ENCODE measurements at regions not wholly inside any gene's neighbourhood (a gene's known extent, or its start where the extent isn't known, plus 50 kb on each side); places are given as distances from the start of the nearest gene placed in this dataset.

DNA sequence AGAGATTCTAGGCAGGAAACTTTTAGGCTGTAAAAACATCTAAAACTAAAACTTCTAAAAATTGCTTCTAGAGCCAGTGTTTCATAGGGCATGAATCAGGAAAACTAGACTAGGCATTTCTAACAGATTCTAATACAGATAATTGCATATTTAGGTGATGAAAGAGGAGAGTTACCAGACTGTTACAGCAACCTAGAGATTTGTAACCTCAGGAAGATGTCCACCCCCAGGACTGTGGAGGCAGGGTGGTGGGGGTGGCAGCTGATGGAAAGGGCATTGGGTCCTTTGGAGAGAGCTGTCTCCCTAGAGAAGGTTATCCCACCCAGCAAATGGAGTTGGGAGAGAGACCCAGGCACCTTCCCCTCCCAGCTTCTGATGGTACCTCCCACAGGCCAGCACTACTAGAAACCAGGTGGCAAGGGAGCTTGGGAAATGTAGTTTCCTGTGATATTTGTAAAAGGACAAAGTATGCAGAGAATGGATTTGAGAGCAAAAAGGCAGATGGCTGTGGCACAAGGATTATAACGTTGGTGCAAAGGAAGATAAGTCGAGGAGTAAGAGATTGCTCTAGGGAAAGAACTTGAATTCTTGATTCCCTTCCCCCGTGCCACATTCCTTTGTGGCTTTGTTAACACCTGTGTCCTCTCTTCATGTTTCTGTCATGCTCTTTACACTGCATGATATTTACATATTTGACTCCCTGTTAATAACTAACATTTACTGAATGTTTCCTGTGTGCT lies 75.6 kb upstream of the MGAT5 start:
- DNase-seq = no peak
- peaks cover 66% of the 10 kb centered on the region for H3K4me1 Mint-ChIP-seq
- no peak overlapping the region for H3K4me3 Mint-ChIP-seq
- H3K9me3 Mint-ChIP-seq = no peaks in the 10 kb centered on the region
- peaks cover 23% of the 10 kb centered on the region for H3K36me3 Mint-ChIP-seq
- H3K27ac Mint-ChIP-seq = peak overlapping the region; percentile 53
- no peaks in the 10 kb centered on the region for H3K27me3 Mint-ChIP-seq

DNA sequence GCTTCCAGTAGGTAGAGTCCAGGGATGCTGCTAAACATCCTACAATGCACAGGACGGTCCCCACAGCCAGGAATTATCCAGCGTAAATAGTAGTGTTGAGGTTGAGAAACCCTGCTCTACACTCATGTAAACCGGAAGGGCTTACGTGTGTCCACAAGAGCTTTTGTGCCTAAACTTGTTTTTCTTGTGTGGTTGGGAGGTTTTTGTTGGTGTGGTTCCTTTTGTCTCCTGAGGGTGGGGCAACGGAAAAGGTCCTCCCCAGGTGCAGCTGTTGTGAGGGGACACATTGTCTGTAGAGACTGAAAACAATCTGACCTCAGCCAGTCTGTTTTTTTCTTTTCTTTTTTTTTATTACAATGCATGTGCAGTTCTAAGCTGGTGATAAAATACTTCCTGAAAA lies 72.7 kb upstream of the MGAT5 start:
- H3K27me3 Mint-ChIP-seq = no peaks in the 10 kb centered on the region
- H3K27ac Mint-ChIP-seq = peak overlapping the region; percentile 87
- no peaks in the 10 kb centered on the region for H3K9me3 Mint-ChIP-seq
- H3K36me3 Mint-ChIP-seq = peaks cover 26% of the 10 kb centered on the region
- peaks cover 61% of the 10 kb centered on the region for H3K4me1 Mint-ChIP-seq
- H3K4me3 Mint-ChIP-seq = no peak overlapping the region
- DNase-seq = peak; percentile 15

DNA sequence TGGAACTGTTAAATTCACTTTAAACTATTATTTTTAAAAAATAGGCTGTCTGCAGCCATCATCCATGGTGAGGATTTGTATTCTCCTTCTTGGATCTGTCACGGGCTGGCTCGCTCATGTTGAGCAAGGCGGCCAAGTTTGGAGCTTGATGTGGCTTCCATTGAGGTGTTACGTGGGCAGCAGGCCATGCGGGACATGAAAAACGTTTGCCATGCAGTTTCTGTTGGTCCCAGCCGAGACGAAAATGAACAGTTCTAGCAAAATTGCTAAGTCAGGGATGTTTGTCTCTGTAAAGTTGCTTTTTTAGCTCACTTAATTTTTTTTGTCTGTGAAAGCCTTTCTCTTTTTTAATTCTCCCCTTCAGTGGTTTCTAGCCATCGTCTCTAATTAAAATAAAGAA lies 70.2 kb upstream of the MGAT5 start:
- Mint-ChIP-seq H3K27ac (no peak overlapping the region), H3K9me3 (no peaks in the 10 kb centered on the region), H3K4me3 (no peak overlapping the region), H3K27me3 (no peaks in the 10 kb centered on the region), H3K36me3 (peaks cover 19% of the 10 kb centered on the region), H3K4me1 (peaks cover 51% of the 10 kb centered on the region)
- DNase-seq = no peak

DNA sequence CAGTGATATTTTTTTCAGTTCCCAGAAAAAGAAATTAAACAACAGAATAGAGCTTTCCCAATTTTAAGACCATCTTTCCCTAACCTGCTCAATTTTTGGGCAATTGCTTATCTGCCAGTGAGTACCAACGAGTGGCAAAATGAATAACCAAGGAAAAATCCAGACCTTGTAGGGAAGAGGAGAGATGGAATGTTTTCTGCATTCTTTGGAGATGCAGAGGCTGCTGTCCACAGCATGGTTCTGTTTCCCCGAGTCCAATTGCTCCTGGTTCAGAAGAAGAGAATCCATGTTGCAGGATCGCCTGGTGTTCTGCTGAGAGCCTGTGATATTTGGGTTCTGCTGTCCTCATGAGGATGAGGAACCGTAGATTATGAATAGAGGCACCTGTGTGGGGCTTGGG lies 68.2 kb upstream of the MGAT5 start:
- Mint-ChIP-seq H3K9me3 (no peaks in the 10 kb centered on the region), H3K27me3 (no peaks in the 10 kb centered on the region), H3K4me1 (peaks cover 49% of the 10 kb centered on the region), H3K36me3 (peaks cover 24% of the 10 kb centered on the region), H3K4me3 (no peak overlapping the region), H3K27ac (no peak overlapping the region)
- DNase-seq = no peak

DNA sequence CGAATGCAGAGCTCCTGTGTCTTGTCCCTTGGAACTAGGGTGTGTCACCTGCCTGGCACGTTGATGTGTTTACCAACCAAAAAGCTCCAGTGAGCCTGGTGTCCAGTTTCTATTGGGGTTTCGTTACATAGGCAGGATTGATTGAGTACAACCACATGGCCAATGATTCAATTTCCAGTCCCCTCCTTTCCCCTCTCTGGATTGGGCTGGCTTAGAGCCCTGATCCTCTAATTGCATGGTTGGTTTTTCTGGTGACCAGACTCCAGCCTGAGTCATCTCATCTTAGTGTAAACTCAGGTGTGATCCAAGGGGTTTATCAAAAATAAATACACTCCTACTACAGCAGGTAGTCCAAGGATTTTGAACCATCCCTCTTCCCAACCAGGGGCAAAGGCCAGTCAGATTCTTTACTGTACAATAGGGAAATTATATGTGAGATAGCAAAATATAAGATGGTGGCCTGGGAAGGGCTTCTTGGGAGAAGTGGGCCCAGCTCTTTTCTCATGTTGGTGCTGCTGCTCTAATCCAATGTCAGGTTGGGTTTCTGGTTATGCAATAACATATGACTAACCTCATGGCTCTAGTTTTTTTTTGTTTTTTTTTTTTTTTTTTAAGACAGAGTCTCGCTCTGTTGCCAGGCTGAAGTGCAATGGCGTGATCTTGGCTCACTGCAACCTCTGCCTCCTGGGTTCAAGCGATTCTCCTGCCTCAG lies 64.7 kb upstream of the MGAT5 start:
- no peaks in the 10 kb centered on the region for H3K27me3 Mint-ChIP-seq
- no peak for DNase-seq
- H3K4me3 Mint-ChIP-seq = no peak overlapping the region
- peaks cover 31% of the 10 kb centered on the region for H3K4me1 Mint-ChIP-seq
- H3K9me3 Mint-ChIP-seq = peaks cover 2% of the 10 kb centered on the region
- peaks cover 25% of the 10 kb centered on the region for H3K36me3 Mint-ChIP-seq
- no peak overlapping the region for H3K27ac Mint-ChIP-seq

DNA sequence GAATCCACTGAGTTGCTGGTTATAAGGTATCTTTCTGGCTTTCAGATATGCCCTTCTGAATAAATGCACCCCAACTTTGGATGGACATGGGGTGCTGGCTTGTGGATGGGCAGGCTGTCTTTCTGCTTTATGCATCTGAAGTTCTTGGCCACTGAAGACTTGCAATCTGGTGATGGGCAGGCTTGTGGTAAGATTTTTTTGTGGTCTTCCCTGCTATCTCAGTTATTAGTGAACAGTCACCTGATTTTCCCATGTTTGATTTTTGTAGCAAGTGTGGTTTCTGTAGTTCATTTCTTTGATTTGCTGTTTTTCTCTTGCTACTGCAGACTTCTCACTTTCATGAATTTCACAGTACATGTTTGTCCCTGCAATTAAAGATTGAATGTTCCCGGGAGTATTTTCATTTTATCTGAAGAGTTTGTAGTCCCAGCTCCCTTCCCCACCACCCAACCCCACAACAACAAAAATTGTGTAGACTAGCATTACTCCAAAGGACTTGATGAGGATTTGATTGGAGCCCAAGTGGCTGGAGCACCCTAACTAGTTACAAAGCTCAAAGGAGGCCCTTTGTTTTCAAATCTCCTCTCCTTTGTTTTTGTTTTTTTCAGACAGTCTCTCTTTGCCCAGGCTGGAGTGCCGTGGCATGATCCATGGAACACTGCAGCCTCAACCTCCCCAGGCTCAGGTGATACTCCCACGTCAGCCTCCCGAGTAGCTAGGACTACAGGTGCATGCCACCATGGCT lies 63.6 kb upstream of the MGAT5 start:
- H3K27me3 Mint-ChIP-seq = no peaks in the 10 kb centered on the region
- no peak overlapping the region for H3K4me3 Mint-ChIP-seq
- H3K36me3 Mint-ChIP-seq = peaks cover 20% of the 10 kb centered on the region
- peaks cover 2% of the 10 kb centered on the region for H3K9me3 Mint-ChIP-seq
- H3K4me1 Mint-ChIP-seq = peaks cover 32% of the 10 kb centered on the region
- DNase-seq = no peak
- H3K27ac Mint-ChIP-seq = no peak overlapping the region

DNA sequence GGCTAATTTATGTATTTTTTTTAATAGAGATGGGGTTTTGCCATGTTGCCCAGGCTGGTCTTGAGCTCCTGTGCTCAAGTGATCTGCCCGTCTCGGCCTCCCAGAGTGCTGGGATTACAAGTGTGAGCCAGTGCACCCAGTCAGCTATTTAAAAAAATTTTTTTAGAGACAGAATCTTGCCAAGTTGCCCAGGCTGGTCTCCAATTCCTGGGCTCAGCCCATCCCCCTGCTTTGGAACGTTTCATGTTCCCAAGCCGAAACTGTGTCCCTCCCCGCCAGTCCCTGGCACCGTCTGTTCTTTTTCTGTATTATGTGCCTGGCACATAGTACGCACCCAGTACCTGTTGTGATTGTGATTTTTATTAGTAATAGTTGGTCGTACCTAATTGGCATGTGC lies 63.1 kb upstream of the MGAT5 start:
- no peaks in the 10 kb centered on the region for H3K27me3 Mint-ChIP-seq
- H3K27ac Mint-ChIP-seq = no peak overlapping the region
- H3K4me3 Mint-ChIP-seq = no peak overlapping the region
- H3K4me1 Mint-ChIP-seq = peaks cover 36% of the 10 kb centered on the region
- H3K9me3 Mint-ChIP-seq = peaks cover 2% of the 10 kb centered on the region
- DNase-seq = no peak
- H3K36me3 Mint-ChIP-seq = peaks cover 20% of the 10 kb centered on the region

DNA sequence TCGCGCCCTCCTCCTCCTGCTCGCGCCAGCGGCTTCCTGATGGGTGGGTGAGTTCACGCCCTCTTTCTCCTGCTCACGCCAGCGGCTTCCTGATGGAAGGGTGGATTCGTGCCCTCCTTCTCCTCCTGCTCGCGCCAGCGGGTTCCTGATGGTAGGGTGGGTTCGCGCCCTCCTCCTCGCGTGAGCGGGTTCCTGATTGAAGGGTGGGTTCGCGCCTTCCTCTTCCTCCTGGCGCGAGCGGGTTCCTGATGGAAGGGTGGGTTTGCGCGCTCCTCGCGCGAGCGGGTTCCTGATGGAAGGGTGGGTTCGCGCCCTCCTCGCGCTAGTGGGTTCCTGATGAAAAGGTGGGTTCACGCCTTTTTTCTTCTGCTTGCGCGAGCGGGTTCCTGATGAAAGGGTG lies 62.0 kb upstream of the MGAT5 start:
- no peak overlapping the region for H3K4me3 Mint-ChIP-seq
- H3K27me3 Mint-ChIP-seq = no peaks in the 10 kb centered on the region
- H3K9me3 Mint-ChIP-seq = peaks cover 2% of the 10 kb centered on the region
- H3K36me3 Mint-ChIP-seq = peaks cover 21% of the 10 kb centered on the region
- no peak for DNase-seq
- H3K4me1 Mint-ChIP-seq = peaks cover 46% of the 10 kb centered on the region
- no peak overlapping the region for H3K27ac Mint-ChIP-seq

DNA sequence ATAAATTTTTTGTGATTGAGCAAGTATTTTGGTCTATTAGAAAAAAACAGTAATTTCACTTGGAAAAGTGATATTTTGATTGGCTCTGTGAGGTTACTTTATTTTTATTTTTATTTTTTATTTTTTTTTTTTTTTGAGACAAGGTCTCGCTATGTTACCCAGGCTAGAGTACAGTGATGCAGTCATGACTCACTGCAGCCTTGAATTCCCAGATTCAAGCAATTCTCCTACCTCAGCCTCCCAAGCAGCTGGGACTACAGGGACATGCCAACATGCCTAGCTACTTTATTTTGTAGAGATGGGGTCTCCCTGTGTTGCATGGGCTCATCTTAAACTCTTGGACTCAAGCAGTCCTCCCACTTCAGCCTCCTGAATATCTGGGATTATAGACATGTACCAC lies 60.9 kb upstream of the MGAT5 start:
- Mint-ChIP-seq H3K27ac (no peak overlapping the region), H3K4me1 (peaks cover 54% of the 10 kb centered on the region), H3K4me3 (no peak overlapping the region), H3K9me3 (peaks cover 2% of the 10 kb centered on the region), H3K27me3 (no peaks in the 10 kb centered on the region), H3K36me3 (peaks cover 27% of the 10 kb centered on the region)
- no peak for DNase-seq

DNA sequence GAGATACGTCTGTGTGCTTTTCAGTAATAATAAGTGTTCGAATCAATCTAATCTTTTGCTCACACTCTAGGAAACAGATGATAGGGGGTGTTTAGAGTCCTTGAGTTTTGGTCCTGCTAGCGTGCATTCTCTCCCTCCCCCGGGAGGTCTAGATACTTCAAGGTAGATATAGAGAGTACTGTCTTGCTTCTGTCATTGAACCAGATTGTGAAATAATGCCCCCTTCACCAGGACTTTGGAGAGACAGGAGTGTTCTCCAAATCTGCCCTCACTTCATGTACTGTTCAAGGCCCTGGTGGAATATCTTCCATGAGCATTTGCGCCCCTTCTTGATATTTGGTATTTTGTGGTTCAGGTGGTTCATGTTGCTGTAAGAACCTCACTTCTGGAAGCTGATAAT lies 59.4 kb upstream of the MGAT5 start:
- no peak overlapping the region for H3K4me3 Mint-ChIP-seq
- no peak for DNase-seq
- no peaks in the 10 kb centered on the region for H3K27me3 Mint-ChIP-seq
- H3K4me1 Mint-ChIP-seq = peaks cover 60% of the 10 kb centered on the region
- H3K36me3 Mint-ChIP-seq = peaks cover 25% of the 10 kb centered on the region
- peaks cover 2% of the 10 kb centered on the region for H3K9me3 Mint-ChIP-seq
- no peak overlapping the region for H3K27ac Mint-ChIP-seq

DNA sequence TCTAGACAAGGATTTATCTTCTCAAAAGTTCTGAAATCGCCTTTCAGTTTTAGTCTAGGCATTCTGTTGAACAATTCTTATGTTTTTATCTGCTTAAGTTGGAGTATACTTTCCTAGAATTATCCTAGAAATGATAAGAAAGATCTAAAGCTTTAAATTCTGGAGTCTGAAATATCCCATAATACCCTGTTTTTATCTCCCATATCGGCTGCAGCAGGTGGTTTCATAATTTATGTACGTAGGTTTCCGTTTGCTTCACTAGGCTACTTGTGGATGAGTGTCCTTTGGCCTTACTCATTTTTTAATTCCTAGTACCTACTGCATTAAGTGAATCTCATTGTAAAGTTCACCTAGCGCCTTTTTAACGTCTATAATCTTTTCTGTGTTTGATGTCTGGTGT lies 58.5 kb upstream of the MGAT5 start:
- no peak for DNase-seq
- Mint-ChIP-seq H3K27ac (no peak overlapping the region), H3K9me3 (peaks cover 2% of the 10 kb centered on the region), H3K27me3 (no peaks in the 10 kb centered on the region), H3K4me1 (peaks cover 58% of the 10 kb centered on the region), H3K36me3 (peaks cover 20% of the 10 kb centered on the region), H3K4me3 (no peak overlapping the region)

DNA sequence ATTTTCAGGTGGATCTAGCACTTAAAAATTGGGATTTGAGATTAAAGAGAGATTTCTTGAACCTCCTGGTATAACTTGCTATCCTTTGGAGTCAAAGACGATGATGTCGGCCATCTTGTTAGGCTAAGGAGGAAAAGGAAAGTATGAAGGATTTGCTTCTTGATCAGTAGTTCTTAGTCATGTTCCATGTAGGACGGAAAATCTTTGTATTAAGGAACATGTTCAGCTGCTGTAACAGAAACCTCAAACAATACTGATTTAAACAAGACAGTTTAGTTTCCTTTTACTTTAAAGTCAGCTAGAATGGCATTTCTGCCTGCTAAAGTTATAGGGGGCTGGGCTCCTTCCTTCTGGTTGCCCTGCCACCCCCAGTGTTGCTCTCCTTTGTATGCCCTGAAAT lies 56.4 kb upstream of the MGAT5 start:
- H3K9me3 Mint-ChIP-seq = no peaks in the 10 kb centered on the region

DNA sequence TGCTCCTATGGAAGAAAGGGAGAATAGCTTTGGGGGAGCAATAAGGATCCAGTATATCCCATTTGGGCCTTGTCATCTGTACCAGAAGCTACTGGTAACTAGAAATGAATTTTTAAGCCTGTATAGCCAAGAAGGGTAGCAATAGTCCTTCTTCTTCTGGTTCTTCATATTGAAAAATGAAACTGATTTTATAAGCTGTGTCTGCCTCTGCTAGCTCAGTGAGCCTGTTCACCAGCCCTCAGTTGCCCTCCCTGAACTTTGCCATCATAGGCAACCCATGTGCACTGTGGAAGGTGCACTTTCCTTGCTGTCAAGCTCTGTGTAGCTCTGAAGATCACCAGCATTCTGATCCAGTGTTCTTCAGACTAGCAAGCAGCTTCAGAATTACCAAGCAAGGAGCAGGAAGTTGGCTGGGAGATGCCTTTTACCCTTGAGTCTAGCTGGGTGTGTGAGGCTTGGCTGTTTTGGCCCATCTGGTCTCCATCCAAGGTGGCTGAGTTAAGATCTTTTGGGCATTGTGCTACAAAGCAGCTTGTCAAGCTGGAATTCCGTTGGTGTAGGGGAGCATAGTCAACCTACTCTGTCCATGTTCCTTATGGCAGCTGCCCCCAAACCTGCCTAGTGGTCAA lies 55.8 kb upstream of the MGAT5 start:
- Mint-ChIP-seq H3K36me3 (peaks cover 10% of the 10 kb centered on the region), H3K4me3 (peak overlapping the region; percentile 29), H3K4me1 (peaks cover 61% of the 10 kb centered on the region), H3K27ac (peak overlapping the region; percentile 76), H3K9me3 (no peaks in the 10 kb centered on the region), H3K27me3 (no peaks in the 10 kb centered on the region)
- no peak for DNase-seq

More for the DNA sequence above, 56.4 kb upstream of the MGAT5 start:
- Mint-ChIP-seq H3K4me3 (peak overlapping the region; percentile 29), H3K4me1 (peaks cover 59% of the 10 kb centered on the region), H3K27me3 (no peaks in the 10 kb centered on the region), H3K27ac (peak overlapping the region; percentile 76), H3K36me3 (peaks cover 10% of the 10 kb centered on the region)
- DNase-seq = no peak

DNA sequence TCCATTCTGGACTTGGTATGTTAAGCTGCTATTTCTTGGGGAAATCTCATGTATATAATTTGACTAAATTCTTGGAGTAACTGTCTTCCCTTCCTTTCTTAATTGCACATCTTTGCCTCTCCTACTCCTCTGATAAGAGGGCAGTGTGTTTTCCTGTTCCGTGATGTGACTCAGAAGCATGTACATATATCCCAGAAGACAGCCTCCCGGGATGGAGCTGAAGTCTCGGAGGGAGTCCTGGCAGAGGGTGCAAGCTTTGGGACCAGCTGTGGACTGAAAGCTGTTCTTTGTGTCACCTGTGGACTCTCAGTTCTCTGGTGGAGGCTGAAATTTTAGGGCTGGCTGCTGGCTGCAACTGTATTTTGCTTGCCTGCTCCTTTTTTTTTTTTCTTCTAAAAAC lies 54.7 kb upstream of the MGAT5 start:
- no peak overlapping the region for H3K27ac Mint-ChIP-seq
- H3K36me3 Mint-ChIP-seq = peaks cover 10% of the 10 kb centered on the region
- no peaks in the 10 kb centered on the region for H3K27me3 Mint-ChIP-seq
- no peaks in the 10 kb centered on the region for H3K9me3 Mint-ChIP-seq
- peaks cover 58% of the 10 kb centered on the region for H3K4me1 Mint-ChIP-seq
- no peak overlapping the region for H3K4me3 Mint-ChIP-seq
- DNase-seq = no peak

DNA sequence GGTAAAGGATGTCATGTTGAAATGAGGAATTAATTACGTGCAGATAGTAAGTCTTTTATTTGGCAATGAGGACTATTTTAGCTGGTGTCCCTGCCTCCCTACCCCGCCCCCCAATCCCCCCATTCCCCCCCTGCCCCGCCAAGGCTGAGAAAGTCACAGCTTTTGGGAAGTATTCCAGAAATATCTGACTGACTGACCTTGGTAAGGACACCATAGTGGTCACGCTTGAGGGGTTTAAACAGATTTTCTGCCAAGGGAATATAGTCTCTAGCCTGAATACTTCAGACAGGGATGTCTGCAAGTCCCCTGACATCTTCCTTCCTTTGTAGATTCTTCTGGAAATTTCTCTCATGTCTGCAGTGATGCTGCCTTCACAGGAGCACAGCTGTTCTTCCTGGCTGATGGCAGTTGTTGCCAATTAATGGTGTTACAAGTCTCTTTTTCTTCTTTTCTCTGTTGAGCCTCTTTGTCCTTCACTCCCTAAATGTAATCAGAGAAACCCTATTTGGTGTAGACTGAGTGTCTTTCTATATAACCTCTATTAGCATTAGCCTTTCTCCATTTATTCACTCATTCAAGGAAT lies 53.7 kb upstream of the MGAT5 start:
- H3K36me3 Mint-ChIP-seq = peaks cover 10% of the 10 kb centered on the region
- no peaks in the 10 kb centered on the region for H3K27me3 Mint-ChIP-seq
- H3K4me1 Mint-ChIP-seq = peaks cover 49% of the 10 kb centered on the region
- no peak overlapping the region for H3K4me3 Mint-ChIP-seq
- no peak overlapping the region for H3K27ac Mint-ChIP-seq
- no peak for DNase-seq
- no peaks in the 10 kb centered on the region for H3K9me3 Mint-ChIP-seq
